A549 (cell line): ENCODE measurements at regions not wholly inside any gene's neighbourhood (a gene's known extent, or its start where the extent isn't known, plus 50 kb on each side); places are given as distances from the start of the nearest gene placed in this dataset.

Experiments used
- ATAC-seq, 2 experiments: fragments of 200-7000 bp in 1 of 2; fragments of >200 bp in 1 of 2; cut with Nextera tagmentation in 1 of 2; cut with Tn5 transposase in 1 of 2; 3 replicates each; pipeline versions ENCODE4 v1.8.0 to v1.9.1; 2018 to 2020; ENCODE audit warnings: mild to moderate bottlenecking in 1 of 2, moderate library complexity in 1 of 2
- CTCF ChIA-PET: fragments of 300-600 bp; sonication (Branson Sonifier 250); formaldehyde crosslinking; extraction: SDS; loops from one replicate; lab custom pipeline; 2021; ENCODE audit warnings: antibody characterized with exemption, inconsistent platforms; lab: Yijun Ruan, JAX
- POLR2A ChIA-PET: fragments of 350-600 bp; formaldehyde crosslinking; extraction: SDS; loops from one replicate; lab custom pipeline; 2021; ENCODE audit warnings: antibody characterized with exemption, inconsistent platforms; lab: Yijun Ruan, JAX
- DNase-seq, 2 experiments: peaks; one replicate each; pipeline versions ENCODE4 v3.0.0 to v3.0.0-alpha.2; 2011 to 2016; ENCODE audit warnings: low read depth in 1 of 2, low spot score in 1 of 2
- FAIRE-seq: peaks from 2 replicates; lab custom pipeline; 2011; peaks lifted over from hg19 to GRCh38; lab: Jason Lieb, UNC
- H3K27ac ChIP-seq, 2 experiments: fragments of >200 bp; sonication (Bioruptor Twin); formaldehyde crosslinking; 3 replicates each; pipeline ENCODE4 v1.5.1; 2016 to 2017
- H3K4me1 ChIP-seq: fragments of >200 bp; sonication (Bioruptor Twin); formaldehyde crosslinking; 3 replicates; pipeline ENCODE4 v1.6.1; 2016
- H3K4me2 ChIP-seq: fragments of >200 bp; sonication (Bioruptor Twin); formaldehyde crosslinking; 3 replicates; pipeline ENCODE4 v1.6.1; 2016
- H3K4me3 ChIP-seq: fragments of >200 bp; sonication (Bioruptor Twin); formaldehyde crosslinking; 3 replicates; pipeline ENCODE4 v1.5.1; 2016
- H3K9me3 ChIP-seq: fragments of >200 bp; sonication (Bioruptor Twin); formaldehyde crosslinking; 3 replicates; pipeline ENCODE4 v1.6.1; 2016
- ATOH8 ChIP-seq: fragments of 250-450 bp; sonication (Bioruptor Pico); IDR thresholded peaks from 2 replicates; pipeline ENCODE4 v1.5.0; 2020; ENCODE audit warnings: low read depth, mild to moderate bottlenecking, moderate library complexity
- CBX2 ChIP-seq: fragments of 200-600 bp; sonication (generic); IDR thresholded peaks from 2 replicates; pipeline ENCODE4 v1.6.1; 2016; ENCODE audit warnings: low read depth, mild to moderate bottlenecking, borderline replicate concordance
- ESRRA ChIP-seq: fragments of 150-350 bp; IDR thresholded peaks from 2 replicates; pipeline ENCODE4 v1.6.1; 2014; ENCODE audit warnings: mild to moderate bottlenecking, low read length, borderline replicate concordance
- FOSB ChIP-seq: fragments of 250-450 bp; sonication (Bioruptor Pico); IDR thresholded peaks from 2 replicates; pipeline ENCODE4 v1.5.0; 2020; ENCODE audit warnings: mild to moderate bottlenecking, moderate library complexity
- GATA3 ChIP-seq: IDR thresholded peaks from 2 replicates; pipeline ENCODE4 v1.6.1; 2012; ENCODE audit warnings: borderline replicate concordance
- HDAC2 ChIP-seq: fragments of 200-600 bp; sonication (generic); IDR thresholded peaks from 2 replicates; pipeline ENCODE4 v1.6.1; 2016
- HES2 ChIP-seq: fragments of >200 bp; sonication (Bioruptor Twin); formaldehyde crosslinking; IDR thresholded peaks from 2 replicates; pipeline ENCODE4 v1.6.1; 2016
- HOXA7 ChIP-seq: fragments of 250-450 bp; sonication (Bioruptor Pico); IDR thresholded peaks from 2 replicates; pipeline ENCODE4 v1.5.0; 2020; ENCODE audit warnings: mild to moderate bottlenecking, moderate library complexity
- HOXB13 ChIP-seq: fragments of 250-450 bp; sonication (Bioruptor Pico); IDR thresholded peaks from 2 replicates; pipeline ENCODE4 v1.5.0; 2020; ENCODE audit warnings: low read depth, mild to moderate bottlenecking, moderate library complexity
- KDM1A ChIP-seq: fragments of 200-600 bp; sonication (generic); IDR thresholded peaks from 2 replicates; pipeline ENCODE4 v1.6.1; 2016; ENCODE audit warnings: low read depth, mild to moderate bottlenecking
- KDM5A ChIP-seq: fragments of 200-600 bp; sonication (generic); IDR thresholded peaks from 2 replicates; pipeline ENCODE4 v1.6.1; 2016; ENCODE audit warnings: antibody characterized with exemption, mild to moderate bottlenecking
- MAFK ChIP-seq: fragments of 450-650 bp; IDR thresholded peaks from 2 replicates; pipeline ENCODE4 v1.6.1; 2014; ENCODE audit not compliant: partially characterized antibody
- MYC ChIP-seq: IDR thresholded peaks from 2 replicates; pipeline ENCODE4 v1.6.1; 2012; ENCODE audit warnings: mild to moderate bottlenecking, inconsistent platforms, low read length, improper control_type of control experiment, borderline replicate concordance
- NPAS2 ChIP-seq: fragments of 250-450 bp; sonication (Bioruptor Pico); IDR thresholded peaks from 2 replicates; pipeline ENCODE4 v1.8.0; 2022; ENCODE audit warnings: mild to moderate bottlenecking, moderate library complexity, borderline replicate concordance
- NR3C1 ChIP-seq: fragments of >200 bp; sonication (Bioruptor Twin); formaldehyde crosslinking; IDR thresholded peaks from 3 replicates; pipeline ENCODE4 v1.6.1; 2017
- PHF8 ChIP-seq: fragments of 200-600 bp; sonication (generic); IDR thresholded peaks from 2 replicates; pipeline ENCODE4 v1.6.1; 2016; ENCODE audit warnings: low read depth, mild to moderate bottlenecking, antibody characterized with exemption, moderate library complexity, borderline replicate concordance
- RAD21 ChIP-seq, 2 experiments: fragments of >200 bp in 1 of 2; sonication (Bioruptor Twin) in 1 of 2; formaldehyde crosslinking in 1 of 2; IDR thresholded peaks in 1 of 2; conservative IDR thresholded peaks in 1 of 2; 2 replicates in 1 of 2; 3 replicates in 1 of 2; pipeline ENCODE4 v1.6.1; 2012 to 2018; ENCODE audit warnings: inconsistent platforms in 1 of 2
- RNF2 ChIP-seq: fragments of 200-600 bp; sonication (generic); IDR thresholded peaks from 2 replicates; pipeline ENCODE4 v1.6.1; 2016; ENCODE audit warnings: low read depth, mild to moderate bottlenecking, antibody characterized with exemption, moderate library complexity, borderline replicate concordance
- SMC3 ChIP-seq: fragments of >200 bp; sonication (Bioruptor Twin); formaldehyde crosslinking; IDR thresholded peaks from 3 replicates; pipeline ENCODE4 v1.6.1; 2018; ENCODE audit warnings: inconsistent platforms
- ZFP36 ChIP-seq: fragments of 450-650 bp; IDR thresholded peaks from 2 replicates; pipeline ENCODE4 v1.6.1; 2014; ENCODE audit warnings: borderline replicate concordance; ENCODE audit not compliant: partially characterized antibody
- ZSCAN20 ChIP-seq: fragments of 250-450 bp; sonication (Bioruptor Pico); IDR thresholded peaks from 2 replicates; pipeline ENCODE4 v1.8.0; 2022; ENCODE audit warnings: mild to moderate bottlenecking, moderate library complexity
- WGBS: methylation state at CpG from one replicate; pipeline ENCODE4 v1.1.6; 2017; ENCODE audit errors: missing lambda C conversion rate; 5-methylcytosine and 5-hydroxymethylcytosine counted together

- no peak for TF ChIP-seq KDM5A
- no peak for TF ChIP-seq MAFK
- TF ChIP-seq HES2, result no peak
- no peak for TF ChIP-seq KDM1A
- TF ChIP-seq NPAS2 (CRISPR knock-in tag), result no peak
- no peak for TF ChIP-seq HOXB13 (CRISPR knock-in tag)
- TF ChIP-seq RAD21 (conservative IDR thresholded peaks at IDR 0.05 in 1 of 2, IDR thresholded peaks at IDR 0.05 in 1 of 2), result no peak
- TF ChIP-seq, all 56 proteins: peak for 0
- WGBS, result 3% methylated on average over 1 of the region's 1 CpG
- CTCF ChIA-PET, result interaction anchor here (0.5 kb wide), 1 partner anchor 458 kb away, joined by 4 read pairs; no protein-coding TSS in a partner anchor
These were observed 139.2 kb upstream of the TTC29 start for GRCh38 chr4:147084861-147085260.

GRCh38 chr4:147085781-147086180, 140.1 kb upstream of the TTC29 start:
- FAIRE-seq, result no peak
- no peak for ATAC-seq
- WGBS, result 67% methylated on average over 2 of the region's 2 CpGs
- no peak overlapping the region for H3K4me2 ChIP-seq
- TF ChIP-seq ESRRA, result no peak
- TF ChIP-seq CBX2, result no peak
- TF ChIP-seq ZSCAN20, result no peak
- no peak for TF ChIP-seq NR3C1
- no peak for TF ChIP-seq SMC3
- TF ChIP-seq FOSB, result no peak
- no peak for TF ChIP-seq GATA3
- TF ChIP-seq MYC, result no peak
- POLR2A ChIA-PET, result no interaction called here
- DNase-seq, result no peak
- no peaks in the 10 kb centered on the region for H3K4me1 ChIP-seq
- H3K27ac ChIP-seq, result no peak overlapping the region
- CTCF ChIA-PET, result no interaction called here
- H3K9me3 ChIP-seq, result no peaks in the 10 kb centered on the region
- no peak overlapping the region for H3K4me3 ChIP-seq

More at GRCh38 chr4:147084861-147085260, 139.2 kb upstream of the TTC29 start:
- no peak for ATAC-seq
- FAIRE-seq, result no peak
- DNase-seq, result no peak
- Histone ChIP-seq H3K4me1 (no peaks in the 10 kb centered on the region), H3K9me3 (no peaks in the 10 kb centered on the region), H3K27ac (no peak overlapping the region), H3K4me2 (no peak overlapping the region), H3K4me3 (no peak overlapping the region)
- POLR2A ChIA-PET, result no interaction called here

GRCh38 chr4:147088146-147088545, 142.5 kb upstream of the TTC29 start:
- DNase-seq, result no peak
- no peak overlapping the region for H3K4me2 ChIP-seq
- H3K27ac ChIP-seq, result no peak overlapping the region
- WGBS, result 44% methylated on average over 4 of the region's 4 CpGs
- no peak overlapping the region for H3K4me3 ChIP-seq
- no peak for FAIRE-seq
- POLR2A ChIA-PET, result no interaction called here
- no peak for ATAC-seq
- no peak for TF ChIP-seq ZFP36
- TF ChIP-seq HOXA7 (CRISPR knock-in tag), result no peak
- no peak for TF ChIP-seq ZSCAN20
- no peak for TF ChIP-seq ATOH8 (CRISPR knock-in tag)
- no peak for TF ChIP-seq HDAC2
- TF ChIP-seq RNF2, result no peak
- no peak for TF ChIP-seq ESRRA
- TF ChIP-seq SMC3, result no peak
- no peak for TF ChIP-seq MAFK
- H3K9me3 ChIP-seq, result no peaks in the 10 kb centered on the region
- no peaks in the 10 kb centered on the region for H3K4me1 ChIP-seq
- CTCF ChIA-PET, result no interaction called here

GRCh38 chr4:147090486-147090885, 144.8 kb upstream of the TTC29 start:
- no peaks in the 10 kb centered on the region; the same call in 2 of the 3 replicates for H3K4me1 ChIP-seq
- ChIA-PET POLR2A (no interaction called here), CTCF (interaction anchor here (2.3 kb wide), 1 partner anchor 71 kb away, joined by 10 read pairs; no protein-coding TSS in a partner anchor)
- 45% methylated on average over 5 of the region's 5 CpGs for WGBS
- no peak for FAIRE-seq
- no peak overlapping the region for H3K4me2 ChIP-seq
- TF ChIP-seq PHF8, result no peak
- ATAC-seq, result no peak
- H3K27ac ChIP-seq, result no peak overlapping the region
- DNase-seq, result no peak
- no peaks in the 10 kb centered on the region for H3K9me3 ChIP-seq
- no peak overlapping the region for H3K4me3 ChIP-seq
